Body of pancreas (tissue), 4 donors: ENCODE measurements at regions not wholly inside any gene's neighbourhood (a gene's known extent, or its start where the extent isn't known, plus 50 kb on each side); places are given as distances from the start of the nearest gene placed in this dataset.
A peak's percentile ranks its signal among the peaks of the same experiment; 100 is the strongest.
"Not testable (repeated sequence)": the region's sequence is repeated elsewhere in the genome, so short reads cannot be mapped to it uniquely, and the experiment has no call there.

Experiments
- ATAC-seq: fragments of 150-250 bp; one replicate; pipeline ENCODE4 v1.9.1; 2016
- DNase-seq, 4 donors: peaks; one replicate each; pipeline ENCODE4 v3.0.0-alpha.2; 2019
- H3K27ac ChIP-seq, 4 donors: fragments of 200-600 bp; sonication (generic); 1 replicate in 3 of 4; 2 replicates in 1 of 4; pipeline versions ENCODE4 v1.5.1 to v1.6.1; 2016 to 2019; ENCODE audit warnings: mild to moderate bottlenecking in 1 of 4, mixed read lengths in 1 of 4, moderate library complexity in 1 of 4
- H3K27me3 ChIP-seq, 2 donors: fragments of 200-600 bp; sonication (generic); one replicate each; pipeline ENCODE4 v1.6.0; 2016; ENCODE audit warnings: mild to moderate bottlenecking in 1 of 2
- H3K36me3 ChIP-seq, 2 donors: fragments of 200-600 bp; sonication (generic); replicated peaks in 1 of 2; 2 replicates each; pipeline ENCODE4 v1.5.1; 2016; ENCODE audit warnings: low read depth in 2 of 2; ENCODE audit not compliant: insufficient read depth in 1 of 2
- H3K4me1 ChIP-seq: fragments of 200-600 bp; sonication (generic); one replicate; pipeline ENCODE4 v1.6.0; 2016
- H3K4me3 ChIP-seq, 2 donors: fragments of 200-600 bp; sonication (generic); 1 replicate in 1 of 2; 2 replicates in 1 of 2; pipeline ENCODE4 v1.5.1; 2016 to 2019
- H3K9me3 ChIP-seq, 3 donors: fragments of 200-600 bp; sonication (generic); 1 replicate in 2 of 3; 2 replicates in 1 of 3; pipeline ENCODE4 v1.5.1; 2016
- CTCF ChIP-seq, 7 experiments: fragments of 450-650 bp in 4 of 7; fragments of 200-600 bp in 3 of 7; sonication (generic) in 3 of 7; IDR thresholded peaks; one replicate each; pipeline ENCODE4 v1.5.1; 2016 to 2019; ENCODE audit warnings: antibody characterized with exemption in 7 of 7
- POLR2A ChIP-seq, 3 donors: fragments of 450-650 bp; IDR thresholded peaks; one replicate each; pipeline ENCODE4 v1.6.1; 2016; ENCODE audit warnings: antibody characterized with exemption in 3 of 3, mild to moderate bottlenecking in 2 of 3
- WGBS, 2 donors: methylation state at CpG; one replicate each; pipeline ENCODE4 v1.1.5; 2017; 5-methylcytosine and 5-hydroxymethylcytosine counted together
- intact Hi-C: fragments of 100-400 bp; cut with DNase I; formaldehyde crosslinking; loops from one replicate; pipeline ENCODE4 v1.15.1; 2023

GRCh38 chr12:9543341-9543740 lies 64.4 kb downstream of the KLRB1 start:
- DNase-seq, intact Hi-C loops, H3K27ac ChIP-seq, H3K4me1 ChIP-seq, H3K36me3 ChIP-seq, H3K4me3 ChIP-seq, H3K9me3 ChIP-seq, ATAC-seq, H3K27me3 ChIP-seq: not testable (repeated sequence)
- WGBS, 2 donors, result 87% methylated on average over 5 of the region's 5 CpGs; no CpG with 5 or more reads in 1 of the 2 donors

- ATAC-seq, H3K27me3 ChIP-seq, H3K9me3 ChIP-seq, intact Hi-C loops, H3K4me3 ChIP-seq, H3K36me3 ChIP-seq, DNase-seq, H3K4me1 ChIP-seq, H3K27ac ChIP-seq: not testable (repeated sequence)
- 65% methylated on average over 3 of the region's 3 CpGs; no CpG with 5 or more reads in 1 of the 2 donors for WGBS, 2 donors
These were observed 64.9 kb downstream of the KLRB1 start for GRCh38 chr12:9542827-9543226.

- H3K27ac ChIP-seq, H3K27me3 ChIP-seq, DNase-seq, intact Hi-C loops, H3K4me1 ChIP-seq, H3K36me3 ChIP-seq, ATAC-seq, H3K4me3 ChIP-seq, H3K9me3 ChIP-seq: not testable (repeated sequence)
- WGBS, 2 donors, result 75% methylated on average over 1 of the region's 1 CpG; no CpG with 5 or more reads in 1 of the 2 donors
These were observed 91.8 kb downstream of the KLRB1 start for GRCh38 chr12:9515925-9516324.

GRCh38 chr12:9512695-9513094 lies 95.0 kb downstream of the KLRB1 start:
- H3K4me3 ChIP-seq, ATAC-seq, H3K27me3 ChIP-seq, H3K4me1 ChIP-seq, H3K9me3 ChIP-seq, DNase-seq, H3K27ac ChIP-seq, intact Hi-C loops, H3K36me3 ChIP-seq: not testable (repeated sequence)
- WGBS, 2 donors, result 43 to 74% methylated on average over 1 to 5 of the region's 5 CpGs

- H3K9me3 ChIP-seq, intact Hi-C loops, DNase-seq, H3K27me3 ChIP-seq, ATAC-seq, H3K36me3 ChIP-seq, H3K4me3 ChIP-seq, H3K27ac ChIP-seq, H3K4me1 ChIP-seq: not testable (repeated sequence)
- 75% methylated on average over 1 of the region's 1 CpG; no CpG with 5 or more reads in 1 of the 2 donors for WGBS, 2 donors
These were observed 97.2 kb downstream of the KLRB1 start for GRCh38 chr12:9510392-9511011.

- H3K4me1 ChIP-seq, result no peaks in the 10 kb centered on the region
- peak overlapping the region in 1 of 4 donors; percentile 53 for H3K27ac ChIP-seq
- DNase-seq (peak in 2 of 4 donors; percentile 7 to 41), ATAC-seq (no peak)
- no peaks in the 10 kb centered on the region for H3K9me3 ChIP-seq
- TF ChIP-seq CTCF (IDR thresholded peaks at IDR 0.05), result no peak
- TF ChIP-seq POLR2A (IDR thresholded peaks at IDR 0.05), result no peak
- intact Hi-C loops, result no loop called here
- 33% methylated on average over 3 of the region's 3 CpGs; no CpG with 5 or more reads in 1 of the 2 donors for WGBS, 2 donors
- H3K4me3 ChIP-seq, result no peak overlapping the region
- H3K36me3 ChIP-seq, result no peaks in the 10 kb centered on the region
- no peaks in the 10 kb centered on the region for H3K27me3 ChIP-seq
These were observed 98.1 kb downstream of the KLRB1 start for GRCh38 chr12:9509464-9510161.

- intact Hi-C loops, result no loop called here
- WGBS, 2 donors, result 94% methylated on average over 1 of the region's 1 CpG; no CpG with 5 or more reads in 1 of the 2 donors
These were observed 101.0 kb downstream of the KLRB1 start for GRCh38 chr12:9506746-9507145.

GRCh38 chr12:9503384-9503783 lies 104.3 kb downstream of the KLRB1 start:
- ATAC-seq, H3K36me3 ChIP-seq, DNase-seq, H3K27me3 ChIP-seq, H3K9me3 ChIP-seq, H3K4me1 ChIP-seq, H3K4me3 ChIP-seq, H3K27ac ChIP-seq, intact Hi-C loops: not testable (repeated sequence)
- 72% methylated on average over 2 of the region's 2 CpGs; no CpG with 5 or more reads in 1 of the 2 donors for WGBS, 2 donors

More at GRCh38 chr12:9506746-9507145, 101.0 kb downstream of the KLRB1 start:
- Histone ChIP-seq H3K9me3 (no peaks in the 10 kb centered on the region), H3K4me1 (no peaks in the 10 kb centered on the region), H3K36me3 (no peaks in the 10 kb centered on the region), H3K4me3 (no peak overlapping the region), H3K27ac (no peak overlapping the region), H3K27me3 (no peaks in the 10 kb centered on the region)
- TF ChIP-seq POLR2A (IDR thresholded peaks at IDR 0.05) (no peak), CTCF (IDR thresholded peaks at IDR 0.05) (no peak)
- no peak for DNase-seq
- no peak for ATAC-seq

- ATAC-seq, H3K27ac ChIP-seq, H3K4me3 ChIP-seq, H3K36me3 ChIP-seq, intact Hi-C loops, H3K4me1 ChIP-seq, H3K27me3 ChIP-seq, DNase-seq, H3K9me3 ChIP-seq: not testable (repeated sequence)
- WGBS, 2 donors, result 89% methylated on average over 1 of the region's 1 CpG; no CpG with 5 or more reads in 1 of the 2 donors
These were observed 104.9 kb downstream of the KLRB1 start for GRCh38 chr12:9502845-9503244.

- ATAC-seq, H3K27me3 ChIP-seq, H3K27ac ChIP-seq, H3K4me1 ChIP-seq, H3K36me3 ChIP-seq, H3K9me3 ChIP-seq, intact Hi-C loops, H3K4me3 ChIP-seq, DNase-seq: not testable (repeated sequence)
These were observed 114.4 kb downstream of the KLRB1 start for GRCh38 chr12:9493325-9493724.
